GM23248 (cell line): ENCODE measurements at regions not wholly inside any gene's neighbourhood (a gene's known extent, or its start where the extent isn't known, plus 50 kb on each side); places are given as distances from the start of the nearest gene placed in this dataset.

ENCODE experiments used
- DNase-seq: peaks from one replicate; pipeline ENCODE4 v3.0.0-alpha.2; 2015
- H2AFZ ChIP-seq: fragments of 200-600 bp; sonication (generic); 2 replicates; pipeline ENCODE4 v1.6.1; 2016; ENCODE audit warnings: antibody characterized with exemption
- H3F3A ChIP-seq: fragments of 200-600 bp; sonication (generic); 2 replicates; pipeline ENCODE4 v1.6.1; 2016; ENCODE audit warnings: mild to moderate bottlenecking, antibody characterized with exemption, mixed run types; ENCODE audit not compliant: insufficient read depth
- H3K27ac ChIP-seq: fragments of 200-600 bp; sonication (generic); 2 replicates; pipeline ENCODE4 v1.5.1; 2016; ENCODE audit warnings: mild to moderate bottlenecking
- H3K27me3 ChIP-seq: fragments of 200-600 bp; sonication (generic); replicated peaks from 2 replicates; pipeline ENCODE4 v1.6.1; 2016; ENCODE audit warnings: mild to moderate bottlenecking; ENCODE audit not compliant: insufficient read depth
- H3K36me3 ChIP-seq: fragments of 200-600 bp; sonication (generic); 2 replicates; pipeline ENCODE4 v1.6.1; 2016; ENCODE audit warnings: low read depth, mild to moderate bottlenecking
- H3K4me1 ChIP-seq: fragments of 200-600 bp; sonication (generic); 2 replicates; pipeline ENCODE4 v1.6.1; 2016; ENCODE audit warnings: mild to moderate bottlenecking; ENCODE audit not compliant: insufficient read depth
- H3K4me2 ChIP-seq: fragments of 200-600 bp; sonication (generic); one replicate; pipeline ENCODE4 v1.6.1; 2016; ENCODE audit warnings: mild to moderate bottlenecking; ENCODE audit not compliant: unreplicated experiment
- H3K4me3 ChIP-seq: fragments of 200-600 bp; sonication (generic); 2 replicates; pipeline ENCODE4 v1.5.1; 2016; ENCODE audit warnings: mild to moderate bottlenecking
- H3K79me2 ChIP-seq: fragments of 200-600 bp; sonication (generic); 2 replicates; pipeline ENCODE4 v1.6.1; 2016; ENCODE audit warnings: mild to moderate bottlenecking; ENCODE audit not compliant: insufficient read depth
- H3K9ac ChIP-seq: fragments of 200-600 bp; sonication (generic); 2 replicates; pipeline ENCODE4 v1.6.1; 2016; ENCODE audit warnings: mild to moderate bottlenecking
- H3K9me2 ChIP-seq: fragments of 200-600 bp; sonication (generic); 2 replicates; pipeline ENCODE4 v1.6.1; 2016; ENCODE audit warnings: mixed run types, mild to moderate bottlenecking, moderate library complexity; ENCODE audit not compliant: insufficient read depth
- H3K9me3 ChIP-seq: fragments of 200-600 bp; sonication (generic); one replicate; pipeline ENCODE4 v1.6.1; 2017; ENCODE audit warnings: low read depth
- H4K20me1 ChIP-seq: fragments of 200-600 bp; sonication (generic); 2 replicates; pipeline ENCODE4 v1.6.0; 2016; ENCODE audit not compliant: insufficient read depth
- EZH2 ChIP-seq: fragments of 200-600 bp; sonication (generic); IDR thresholded peaks from 2 replicates; pipeline ENCODE4 v1.6.1; 2018; ENCODE audit warnings: antibody characterized with exemption, mild to moderate bottlenecking; ENCODE audit not compliant: insufficient read depth, poor library complexity, severe bottlenecking
- EZH2phosphoT487 ChIP-seq: fragments of 200-600 bp; sonication (generic); IDR thresholded peaks from 2 replicates; pipeline ENCODE4 v1.6.1; 2018; ENCODE audit warnings: antibody characterized with exemption, moderate library complexity, mild to moderate bottlenecking, low read depth; ENCODE audit not compliant: insufficient read depth
- WGBS, 2 experiments: methylation state at CpG; one replicate each; pipeline ENCODE4 v1.1.6; 2015 to 2017; ENCODE audit warnings: low lambda C conversion rate in 2 of 2, low coverage in 1 of 2; ENCODE audit errors: missing lambda C conversion rate in 2 of 2; 5-methylcytosine and 5-hydroxymethylcytosine counted together
- in situ Hi-C: fragments of 300-500 bp; cut with MboI; formaldehyde crosslinking; loops from 2 replicates; pipeline ENCODE4 v1.15.0; 2020

DNA sequence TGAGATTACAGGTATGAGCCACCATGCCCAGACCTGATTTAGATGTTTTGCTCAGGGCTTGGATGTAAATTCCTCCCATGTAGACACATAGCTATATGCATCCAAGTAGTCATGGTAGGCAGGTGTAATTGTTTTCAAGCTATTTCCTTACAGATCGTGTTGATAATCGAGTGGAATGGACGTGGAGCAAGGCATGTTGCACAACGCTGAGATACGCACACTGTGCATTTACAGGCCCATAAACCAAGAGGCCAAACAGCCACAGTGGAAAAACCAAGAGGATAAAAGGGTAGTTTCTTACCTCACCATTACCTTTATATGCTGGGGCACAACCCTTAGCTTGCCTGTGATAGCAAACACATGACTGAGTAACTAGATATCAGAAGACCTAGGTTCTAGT, 51.0 kb upstream of the ADGRF1 start:
- TF ChIP-seq EZH2 (no peak), EZH2phosphoT487 (no peak)
- Histone ChIP-seq H3K36me3 (no peaks in the 10 kb centered on the region), H2AFZ (no peak overlapping the region), H3K79me2 (no peaks in the 10 kb centered on the region), H3K4me1 (no peaks in the 10 kb centered on the region), H3K27ac (no peak overlapping the region), H3K4me3 (no peak overlapping the region), H3F3A (no peaks in the 10 kb centered on the region), H3K9me3 (no peaks in the 10 kb centered on the region), H3K9me2 (no peaks in the 10 kb centered on the region), H4K20me1 (no peaks in the 10 kb centered on the region), H3K4me2 (no peak overlapping the region), H3K9ac (no peak overlapping the region), H3K27me3 (no peaks in the 10 kb centered on the region)
- WGBS, 2 experiments: 46 to 62% methylated on average over 5 of the region's 5 CpGs
- in situ Hi-C loops: loop anchor here (10.0 kb wide), 1 partner anchor 212 kb away; the partner anchor contains the start of gene TNFRSF21
- no peak for DNase-seq

DNA sequence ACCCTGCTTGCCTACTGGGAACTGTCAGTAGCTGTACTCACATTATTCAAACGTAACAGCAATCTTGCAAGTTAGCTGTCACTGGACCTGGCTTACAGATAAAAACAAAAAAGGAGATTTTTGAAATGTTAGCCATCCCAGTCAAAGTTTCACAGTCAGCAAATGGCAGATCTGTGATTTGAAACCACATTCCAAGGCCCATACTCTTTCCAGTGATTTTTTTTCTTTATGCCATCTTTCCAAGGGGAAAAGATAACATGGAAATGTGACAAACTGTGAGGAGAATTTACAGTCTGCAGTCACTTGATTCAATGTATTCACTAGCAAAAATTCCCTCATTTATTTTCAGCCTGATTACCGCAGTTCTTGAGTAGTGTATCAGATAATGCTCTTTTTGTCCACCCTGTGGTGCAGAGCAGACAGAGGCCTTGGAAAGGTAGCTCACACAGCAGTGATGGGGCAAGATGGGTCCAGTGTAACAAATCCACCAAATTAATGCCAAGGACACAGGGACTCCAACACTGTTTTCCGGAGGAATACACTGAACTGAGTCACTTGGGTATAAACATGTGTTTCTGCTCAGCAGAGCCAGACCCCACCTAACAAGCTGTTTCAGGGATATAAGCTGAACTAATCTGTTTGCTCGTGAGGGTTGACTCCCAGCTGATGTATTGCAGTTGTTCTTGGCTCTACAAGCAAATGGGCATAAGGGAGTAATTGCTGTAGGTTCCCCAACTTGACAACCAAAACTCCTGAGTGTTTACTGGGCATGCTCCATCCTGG, 49.9 kb upstream of the ADGRF1 start:
- Histone ChIP-seq H3F3A (no peaks in the 10 kb centered on the region), H3K4me2 (no peak overlapping the region), H3K9me2 (no peaks in the 10 kb centered on the region), H3K4me1 (no peaks in the 10 kb centered on the region), H4K20me1 (no peaks in the 10 kb centered on the region), H3K4me3 (no peak overlapping the region), H3K36me3 (no peaks in the 10 kb centered on the region), H3K9me3 (no peaks in the 10 kb centered on the region), H3K9ac (no peak overlapping the region), H3K27ac (no peak overlapping the region), H3K79me2 (no peaks in the 10 kb centered on the region), H3K27me3 (no peaks in the 10 kb centered on the region), H2AFZ (no peak overlapping the region)
- peak; percentile 19 for DNase-seq
- 14 to 17% methylated on average over 4 of the region's 4 CpGs for WGBS, 2 experiments
- no peak for TF ChIP-seq EZH2
- TF ChIP-seq EZH2phosphoT487: no peak
- in situ Hi-C loops: loop anchor here (10.0 kb wide), 1 partner anchor 213 kb away; the partner anchor contains the start of gene TNFRSF21
